ENCODE measurements at regions not wholly inside any gene's neighbourhood (a gene's known extent, or its start where the extent isn't known, plus 50 kb on each side); places are given as distances from the start of the nearest gene placed in this dataset.

DNA sequence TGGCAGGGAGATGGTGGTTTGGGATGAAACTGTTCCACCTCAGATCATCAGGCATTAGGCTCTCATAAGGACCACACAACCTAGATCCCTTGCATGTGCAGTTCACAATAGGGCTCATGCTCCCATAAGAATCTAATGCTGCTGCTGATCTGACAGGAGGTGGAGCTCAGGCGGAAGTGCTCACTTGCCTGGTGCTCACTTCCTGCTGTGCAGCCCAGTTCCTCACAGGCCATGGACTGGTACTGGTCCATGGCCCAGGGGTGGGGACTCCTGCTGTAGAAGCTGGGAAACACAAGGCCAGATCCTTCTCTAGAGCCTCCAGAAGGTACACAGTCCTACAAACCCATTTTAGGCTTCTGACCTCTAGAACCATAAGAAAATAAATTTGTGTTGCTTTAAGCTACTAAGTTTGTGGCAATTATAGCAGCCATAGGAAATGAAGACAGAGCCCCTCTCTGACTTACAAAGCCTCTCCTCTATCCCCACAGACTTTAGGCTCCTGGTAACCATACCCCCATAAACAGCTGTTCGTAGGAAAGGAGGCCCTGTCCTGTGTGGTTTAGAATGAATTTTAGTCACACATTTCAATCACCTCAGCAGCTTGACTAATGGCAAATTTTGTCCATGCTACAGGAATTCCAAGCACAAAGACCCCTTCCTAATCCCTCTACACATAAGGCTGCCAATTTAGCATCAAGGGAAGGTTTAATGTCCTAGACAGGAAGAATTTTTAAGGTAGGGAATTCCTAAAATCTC lies 206.1 kb upstream of the PHYHIPL start:
- Histone ChIP-seq H3K27me3 (no peaks in the 10 kb centered on the region), H3K36me3 (no peaks in the 10 kb centered on the region), H3K27ac (no peak overlapping the region), H3K4me3 (no peak overlapping the region), H3K9me3 (no peaks in the 10 kb centered on the region), H3K4me1 (no peaks in the 10 kb centered on the region)
- WGBS, 4 donors, result 71 to 89% (median 81%) methylated on average over 2 of the region's 2 CpGs
- no peak for TF ChIP-seq POLR2A (IDR thresholded peaks at IDR 0.05)
- TF ChIP-seq, protein P1, sequence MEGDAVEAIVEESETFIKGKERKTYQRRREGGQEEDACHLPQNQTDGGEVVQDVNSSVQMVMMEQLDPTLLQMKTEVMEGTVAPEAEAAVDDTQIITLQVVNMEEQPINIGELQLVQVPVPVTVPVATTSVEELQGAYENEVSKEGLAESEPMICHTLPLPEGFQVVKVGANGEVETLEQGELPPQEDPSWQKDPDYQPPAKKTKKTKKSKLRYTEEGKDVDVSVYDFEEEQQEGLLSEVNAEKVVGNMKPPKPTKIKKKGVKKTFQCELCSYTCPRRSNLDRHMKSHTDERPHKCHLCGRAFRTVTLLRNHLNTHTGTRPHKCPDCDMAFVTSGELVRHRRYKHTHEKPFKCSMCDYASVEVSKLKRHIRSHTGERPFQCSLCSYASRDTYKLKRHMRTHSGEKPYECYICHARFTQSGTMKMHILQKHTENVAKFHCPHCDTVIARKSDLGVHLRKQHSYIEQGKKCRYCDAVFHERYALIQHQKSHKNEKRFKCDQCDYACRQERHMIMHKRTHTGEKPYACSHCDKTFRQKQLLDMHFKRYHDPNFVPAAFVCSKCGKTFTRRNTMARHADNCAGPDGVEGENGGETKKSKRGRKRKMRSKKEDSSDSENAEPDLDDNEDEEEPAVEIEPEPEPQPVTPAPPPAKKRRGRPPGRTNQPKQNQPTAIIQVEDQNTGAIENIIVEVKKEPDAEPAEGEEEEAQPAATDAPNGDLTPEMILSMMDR (IDR thresholded peaks at IDR 0.05), result no peak
- DNase-seq (no peak), ATAC-seq (no peak)
- intact Hi-C loops (cut with DNase I), result no loop called here

DNA sequence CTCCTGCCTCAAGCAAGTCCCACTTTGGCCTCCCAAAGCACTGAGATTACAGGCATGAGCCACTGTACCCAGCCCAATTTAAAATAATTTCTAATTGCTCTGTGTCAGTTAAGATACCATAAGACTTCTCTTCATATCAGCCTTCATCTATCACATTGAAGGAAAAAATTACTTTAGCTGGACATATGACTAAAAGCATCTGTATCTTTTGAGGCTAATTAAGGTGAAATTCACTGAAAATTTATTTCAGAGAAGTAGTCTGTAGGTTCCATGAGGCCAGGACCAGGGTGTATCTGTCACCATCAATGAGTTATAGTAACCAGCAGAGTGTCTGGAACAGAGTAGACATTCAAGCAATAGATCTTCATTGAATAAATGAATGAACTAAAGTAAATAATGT lies 205.2 kb upstream of the PHYHIPL start:
- Histone ChIP-seq H3K36me3 (no peaks in the 10 kb centered on the region), H3K4me1 (no peaks in the 10 kb centered on the region), H3K4me3 (no peak overlapping the region), H3K27me3 (no peaks in the 10 kb centered on the region), H3K9me3 (no peaks in the 10 kb centered on the region), H3K27ac (no peak overlapping the region)
- TF ChIP-seq, protein P1 (IDR thresholded peaks at IDR 0.05), result no peak
- TF ChIP-seq POLR2A (IDR thresholded peaks at IDR 0.05), result no peak
- ATAC-seq, result no peak
- intact Hi-C loops (cut with DNase I), result no loop called here
- DNase-seq, result no peak

DNA sequence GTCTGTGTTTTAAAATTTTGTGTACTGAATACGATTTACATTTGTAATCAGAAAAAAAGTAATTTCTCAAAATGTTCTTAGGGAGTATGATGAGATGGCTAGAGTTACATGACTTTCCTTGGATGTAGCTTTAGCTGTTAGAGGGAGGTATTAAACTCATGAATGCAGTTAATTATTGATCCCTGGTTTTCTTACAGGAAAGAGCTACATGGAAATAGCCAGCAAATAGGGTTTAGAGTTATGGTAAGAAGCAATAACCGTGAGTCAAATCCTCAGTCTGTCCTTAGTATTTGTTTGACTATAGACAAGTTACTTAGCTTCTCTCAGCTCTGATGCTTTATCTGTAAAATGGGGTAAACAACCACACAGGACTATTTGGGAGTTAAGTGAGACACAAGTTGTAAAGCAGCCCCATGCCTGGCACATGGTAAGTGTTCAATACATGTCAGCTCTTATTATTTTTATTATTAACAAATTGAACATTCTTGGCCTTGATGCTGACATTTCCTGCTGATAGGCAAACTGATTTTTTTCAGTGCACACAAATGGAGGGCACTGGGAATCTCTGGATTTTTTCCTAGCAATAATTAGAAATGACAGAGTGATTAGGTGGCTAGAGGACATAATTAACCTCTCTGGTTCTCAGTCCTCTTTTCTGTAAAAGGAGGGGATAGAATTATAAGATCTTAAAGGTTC lies 204.5 kb upstream of the PHYHIPL start:
- 63 to 79% (median 73%) methylated on average over 2 of the region's 2 CpGs for WGBS, 4 donors
- TF ChIP-seq POLR2A (IDR thresholded peaks at IDR 0.05), result no peak
- no peaks in the 10 kb centered on the region for H3K9me3 ChIP-seq
- DNase-seq (no peak), ATAC-seq (no peak)
- intact Hi-C loops (cut with DNase I), result no loop called here
- no peaks in the 10 kb centered on the region for H3K27me3 ChIP-seq
- no peak overlapping the region for H3K4me3 ChIP-seq
- no peaks in the 10 kb centered on the region for H3K4me1 ChIP-seq
- H3K36me3 ChIP-seq, result no peaks in the 10 kb centered on the region
- H3K27ac ChIP-seq, result no peak overlapping the region

DNA sequence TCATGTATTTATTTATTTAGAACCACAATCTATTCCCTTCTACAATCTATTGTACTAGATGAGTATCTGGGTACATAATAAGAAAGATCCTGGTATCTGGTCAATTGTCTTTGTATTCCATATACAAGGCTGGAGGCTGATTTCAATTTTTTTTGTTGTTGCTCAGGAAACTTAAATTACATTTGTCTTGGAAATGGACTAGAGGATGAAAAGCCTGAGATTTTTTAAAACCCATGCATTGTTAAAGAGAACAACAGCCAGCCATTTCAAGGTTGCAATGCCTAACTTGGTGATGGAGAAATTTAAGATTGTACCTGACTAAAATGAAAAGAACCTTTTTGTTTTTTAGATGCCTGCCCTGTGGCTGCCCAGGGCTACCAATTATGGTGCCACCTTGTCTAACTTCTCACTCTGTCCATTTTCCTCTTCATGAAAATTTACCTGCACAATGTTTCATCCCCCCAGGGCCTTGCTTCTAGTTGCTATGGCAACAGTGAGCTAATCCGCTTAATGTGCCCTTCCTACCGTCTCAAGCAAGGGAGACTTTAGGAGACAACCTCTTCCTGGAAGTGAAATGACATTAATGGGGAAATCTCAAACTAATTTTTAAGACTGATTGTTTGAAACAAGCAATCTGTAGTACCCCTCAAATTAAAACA lies 203.7 kb upstream of the PHYHIPL start:
- H3K4me3 ChIP-seq, result no peak overlapping the region
- WGBS, 4 donors, result 63 to 74% (median 68%) methylated on average over 2 of the region's 2 CpGs
- H3K9me3 ChIP-seq, result no peaks in the 10 kb centered on the region
- no peak for DNase-seq
- no peak overlapping the region for H3K27ac ChIP-seq
- no peaks in the 10 kb centered on the region for H3K36me3 ChIP-seq
- ATAC-seq, result no peak
- TF ChIP-seq POLR2A (IDR thresholded peaks at IDR 0.05), result no peak
- TF ChIP-seq, protein P1 (IDR thresholded peaks at IDR 0.05), result no peak
- no peaks in the 10 kb centered on the region for H3K4me1 ChIP-seq
- intact Hi-C loops (cut with DNase I), result no loop called here
- no peaks in the 10 kb centered on the region for H3K27me3 ChIP-seq

Data from heart left ventricle (tissue), 16 donors.